Liver (tissue), 8 donors: ENCODE measurements at regions not wholly inside any gene's neighbourhood (a gene's known extent, or its start where the extent isn't known, plus 50 kb on each side); places are given as distances from the start of the nearest gene placed in this dataset.

Experiments
- DNase-seq: peaks from one replicate; pipeline ENCODE4 v3.0.0-alpha.2; 2017; ENCODE audit warnings: low spot score
- H3K27ac ChIP-seq, 2 donors: one replicate each; pipeline ENCODE4 v1.7.0; 2013; ENCODE audit warnings: inconsistent platforms in 2 of 2, low read length in 2 of 2, control low read depth in 1 of 2, low read depth in 1 of 2, mild to moderate bottlenecking in 1 of 2
- H3K27me3 ChIP-seq, 4 donors: one replicate each; pipeline versions ENCODE4 v1.6.1 to v1.7.0; 2013; ENCODE audit warnings: low read length in 3 of 4, inconsistent platforms in 1 of 4, mild to moderate bottlenecking in 1 of 4, moderate library complexity in 1 of 4; ENCODE audit not compliant: control insufficient read depth in 4 of 4, insufficient read depth in 4 of 4
- H3K36me3 ChIP-seq, 4 donors: one replicate each; pipeline versions ENCODE4 v1.6.1 to v1.7.0; 2013; ENCODE audit warnings: low read length in 3 of 4, mild to moderate bottlenecking in 3 of 4, low read depth in 1 of 4, moderate library complexity in 1 of 4; ENCODE audit not compliant: control insufficient read depth in 4 of 4, insufficient read depth in 3 of 4
- H3K4me1 ChIP-seq, 4 donors: one replicate each; pipeline versions ENCODE4 v1.6.1 to v1.7.0; 2013; ENCODE audit warnings: low read length in 3 of 4, mild to moderate bottlenecking in 3 of 4, moderate library complexity in 1 of 4; ENCODE audit not compliant: control insufficient read depth in 4 of 4, insufficient read depth in 4 of 4
- H3K4me3 ChIP-seq, 3 donors: one replicate each; pipeline versions ENCODE4 v1.6.1 to v1.7.0; 2013; ENCODE audit warnings: low read length in 3 of 3, control low read depth in 1 of 3, low read depth in 1 of 3, mild to moderate bottlenecking in 1 of 3
- H3K9ac ChIP-seq, 2 donors: one replicate each; pipeline ENCODE4 v1.7.0; 2013; ENCODE audit warnings: low read length in 2 of 2, mild to moderate bottlenecking in 2 of 2, moderate library complexity in 2 of 2, control low read depth in 1 of 2, low read depth in 1 of 2
- H3K9me3 ChIP-seq, 4 donors: one replicate each; pipeline versions ENCODE4 v1.6.1 to v1.7.0; 2013; ENCODE audit warnings: low read length in 3 of 4; ENCODE audit not compliant: control insufficient read depth in 4 of 4
- ATF3 ChIP-seq: IDR thresholded peaks from 2 replicates; pipeline ENCODE4 v1.6.1; 2016; ENCODE audit warnings: antibody characterized with exemption
- CTCF ChIP-seq: fragments of 150-350 bp; IDR thresholded peaks from 2 replicates; pipeline ENCODE4 v1.5.1; 2017; ENCODE audit warnings: improper control_type of control experiment, low read depth, low read length; ENCODE audit not compliant: missing input control
- EGR1 ChIP-seq, 2 donors: IDR thresholded peaks; 2 replicates each; pipeline ENCODE4 v1.6.1; 2016 to 2018; ENCODE audit warnings: antibody characterized with exemption in 2 of 2, low read depth in 2 of 2
- FOXA1 ChIP-seq: IDR thresholded peaks from 2 replicates; pipeline ENCODE4 v1.6.1; 2016; ENCODE audit warnings: antibody characterized with exemption
- HNF4A ChIP-seq, 2 donors: conservative IDR thresholded peaks; 2 replicates each; pipeline ENCODE4 v1.6.1; 2016; ENCODE audit warnings: antibody characterized with exemption in 2 of 2, mild to moderate bottlenecking in 2 of 2
- HNF4G ChIP-seq: IDR thresholded peaks from 2 replicates; pipeline ENCODE4 v1.6.1; 2016; ENCODE audit warnings: antibody characterized with exemption
- JUND ChIP-seq, 2 donors: IDR thresholded peaks; 2 replicates each; pipeline ENCODE4 v1.6.1; 2016; ENCODE audit warnings: antibody characterized with exemption in 2 of 2
- NR2F2 ChIP-seq: IDR thresholded peaks from 2 replicates; pipeline ENCODE4 v1.6.1; 2016; ENCODE audit warnings: antibody characterized with exemption
- RAD21 ChIP-seq, 2 donors: IDR thresholded peaks; 2 replicates each; pipeline ENCODE4 v1.6.1; 2016; ENCODE audit warnings: antibody characterized with exemption in 2 of 2, mild to moderate bottlenecking in 2 of 2
- REST ChIP-seq: IDR thresholded peaks from 2 replicates; pipeline ENCODE4 v1.6.1; 2016; ENCODE audit warnings: antibody characterized with exemption, mild to moderate bottlenecking
- RXRA ChIP-seq, 2 donors: IDR thresholded peaks; 2 replicates each; pipeline ENCODE4 v1.6.1; 2017 to 2018; ENCODE audit warnings: antibody characterized with exemption in 2 of 2, mild to moderate bottlenecking in 1 of 2
- ZBTB33 ChIP-seq: IDR thresholded peaks from 2 replicates; pipeline ENCODE4 v1.6.1; 2016; ENCODE audit warnings: antibody characterized with exemption
- WGBS: extraction: QIAGEN DNeasy Blood & Tissue Kit; methylation state at CpG from one replicate; pipeline ENCODE4 v1.1.7; 2013; 5-methylcytosine and 5-hydroxymethylcytosine counted together
- donor health status: healthy.
- donor health status: healthy.
- donor health status: healthy.
- donor health status: healthy.
- donor health status: healthy.

- Histone ChIP-seq H3K4me1 (peaks cover 0 to 3% (median 0%) of the 10 kb centered on the region in 4 donors), H3K27me3 (no peaks in the 10 kb centered on the region), H3K27ac (peak overlapping the region; percentile 28 to 30), H3K9ac (no peak overlapping the region), H3K36me3 (no peaks in the 10 kb centered on the region), H3K4me3 (no peak overlapping the region), H3K9me3 (no peaks in the 10 kb centered on the region)
- 65% methylated on average over 6 of the region's 6 CpGs for WGBS
- no peak for DNase-seq
- peak; percentile 12 for TF ChIP-seq NR2F2
- TF ChIP-seq HNF4G, result no peak
- TF ChIP-seq CTCF, result no peak
These were observed 1031.7 kb downstream of the MCTP2 start for GRCh38 chr15:95262866-95263564.

- TF ChIP-seq ATF3 (no peak), RXRA (IDR thresholded peaks at IDR 0.05) (no peak), HNF4G (no peak), REST (no peak), FOXA1 (no peak), RAD21 (IDR thresholded peaks at IDR 0.05) (no peak), HNF4A (conservative IDR thresholded peaks at IDR 0.05) (no peak), JUND (IDR thresholded peaks at IDR 0.05) (no peak), EGR1 (IDR thresholded peaks at IDR 0.05; ENCODE audit: low read depth in 2 of 2) (no peak)
- Histone ChIP-seq H3K4me3 (no peak overlapping the region), H3K27me3 (no peaks in the 10 kb centered on the region), H3K36me3 (no peaks in the 10 kb centered on the region), H3K4me1 (peaks cover 0 to 3% (median 0%) of the 10 kb centered on the region in 4 donors), H3K9me3 (no peaks in the 10 kb centered on the region), H3K27ac (no peak overlapping the region), H3K9ac (no peak overlapping the region)
- WGBS, result 93% methylated on average over 1 of the region's 1 CpG
- DNase-seq, result no peak
These were observed 1032.4 kb downstream of the MCTP2 start for GRCh38 chr15:95263751-95264150.

- DNase-seq, result no peak
- no peaks in the 10 kb centered on the region for H3K9me3 ChIP-seq
- no peak overlapping the region for H3K27ac ChIP-seq
- no peak overlapping the region for H3K4me3 ChIP-seq
- TF ChIP-seq EGR1 (IDR thresholded peaks at IDR 0.05; ENCODE audit: low read depth in 2 of 2), result no peak
- peak in 1 of 2 donors; percentile 57 for TF ChIP-seq JUND (IDR thresholded peaks at IDR 0.05)
- no peak for TF ChIP-seq REST
- TF ChIP-seq HNF4A (conservative IDR thresholded peaks at IDR 0.05), result no peak
- no peak for TF ChIP-seq FOXA1
- TF ChIP-seq ZBTB33, result no peak
- no peaks in the 10 kb centered on the region for H3K27me3 ChIP-seq
- no peaks in the 10 kb centered on the region for H3K36me3 ChIP-seq
- 47% methylated on average over 3 of the region's 3 CpGs for WGBS
- no peaks in the 10 kb centered on the region for H3K4me1 ChIP-seq
- no peak overlapping the region for H3K9ac ChIP-seq
These were observed 1034.1 kb downstream of the MCTP2 start for GRCh38 chr15:95265419-95265997.
